Hematopoietic multipotent progenitor cell treated with erythropoietin and hydrocortisone succinate and interleukin-3 and kit ligand, for 17 days (in vitro differentiated cells): ENCODE measurements at regions not wholly inside any gene's neighbourhood (a gene's known extent, or its start where the extent isn't known, plus 50 kb on each side); places are given as distances from the start of the nearest gene placed in this dataset.

Source experiments
- DNase-seq: peaks from one replicate; pipeline ENCODE4 v3.0.0-alpha.2; 2015; ENCODE audit warnings: low spot score

DNA sequence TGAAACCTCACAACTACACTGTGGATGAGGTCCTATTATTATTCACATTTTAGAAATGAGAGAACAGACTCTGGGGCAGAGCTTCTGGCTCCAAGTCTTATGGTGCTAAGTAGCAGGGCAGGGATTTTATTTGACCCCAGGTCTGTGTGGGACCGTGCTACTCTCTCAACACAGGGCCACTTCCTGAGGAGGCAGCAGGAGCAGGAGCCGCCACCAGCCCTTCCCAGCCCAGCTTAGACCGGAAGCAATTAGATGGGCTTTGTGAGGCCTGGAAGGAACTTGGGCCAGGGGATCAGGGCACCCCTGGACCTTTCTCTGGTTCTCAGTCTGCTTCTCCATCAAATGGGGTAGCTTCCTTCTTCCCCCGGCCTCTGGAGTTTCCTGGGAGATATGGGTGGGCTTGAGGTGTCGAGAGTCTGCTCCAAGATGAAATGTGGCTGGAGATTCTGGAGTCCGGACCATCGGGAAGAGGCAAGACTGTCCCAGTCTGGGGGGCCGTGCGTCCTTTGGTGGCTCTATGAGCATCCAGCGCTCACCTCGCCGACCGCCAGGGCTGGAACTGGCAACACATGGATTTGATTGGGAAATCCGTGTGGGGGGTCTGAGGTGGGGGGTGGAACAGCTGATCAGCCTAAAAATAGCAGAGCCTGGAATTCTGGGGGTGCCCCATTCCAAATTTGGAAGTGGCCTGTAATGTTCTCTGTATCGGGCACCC is 136.8 kb downstream of the FOXD2 start:
- DNase-seq, result no peak

DNA sequence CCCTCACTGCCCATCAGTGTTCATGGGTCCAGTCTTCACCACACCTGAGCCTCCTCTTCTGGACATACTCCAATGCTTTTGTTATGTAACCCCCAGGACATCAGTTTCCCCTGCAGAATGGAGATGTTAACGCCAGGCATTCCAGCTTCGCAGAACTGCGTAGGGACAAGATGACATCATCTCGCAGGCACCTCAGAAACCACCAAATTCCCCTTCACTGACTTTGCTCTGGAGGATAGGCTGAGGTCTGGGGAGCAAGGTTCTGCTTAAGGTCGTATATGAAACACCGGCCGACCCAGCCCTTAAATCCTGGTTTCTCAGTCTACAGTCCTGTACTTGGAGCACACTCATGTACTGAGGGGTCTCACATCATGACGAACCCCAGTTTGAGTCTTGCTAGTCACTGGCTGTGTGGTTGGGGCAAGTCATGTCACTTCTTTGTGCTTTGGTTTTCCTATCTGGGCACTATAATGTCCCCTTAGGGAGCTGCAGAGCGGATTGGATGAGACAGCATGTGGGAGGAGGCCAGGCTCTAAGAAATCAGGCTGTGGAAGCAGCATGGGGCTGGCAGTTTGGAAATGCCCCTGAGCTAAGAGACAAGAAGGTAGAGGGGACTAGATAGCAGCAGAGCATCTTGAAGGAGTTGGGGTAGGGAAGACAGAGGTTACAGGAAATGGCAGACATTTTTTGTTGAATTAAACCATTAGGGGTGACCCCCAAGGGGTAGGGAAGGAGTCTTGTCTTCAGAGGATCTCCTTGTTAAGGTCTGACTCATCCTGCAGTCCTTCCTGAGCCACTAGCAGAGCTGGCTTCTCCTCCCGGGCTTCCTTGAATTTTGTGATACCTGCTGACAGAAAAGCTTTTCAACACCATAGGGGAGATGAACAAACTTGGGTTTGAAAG is 138.3 kb downstream of the FOXD2 start:
- no peak for DNase-seq

- DNase-seq, result no peak
Measured at GRCh38 chr1:47576758-47577115, 138.9 kb downstream of the FOXD2 start.

DNA sequence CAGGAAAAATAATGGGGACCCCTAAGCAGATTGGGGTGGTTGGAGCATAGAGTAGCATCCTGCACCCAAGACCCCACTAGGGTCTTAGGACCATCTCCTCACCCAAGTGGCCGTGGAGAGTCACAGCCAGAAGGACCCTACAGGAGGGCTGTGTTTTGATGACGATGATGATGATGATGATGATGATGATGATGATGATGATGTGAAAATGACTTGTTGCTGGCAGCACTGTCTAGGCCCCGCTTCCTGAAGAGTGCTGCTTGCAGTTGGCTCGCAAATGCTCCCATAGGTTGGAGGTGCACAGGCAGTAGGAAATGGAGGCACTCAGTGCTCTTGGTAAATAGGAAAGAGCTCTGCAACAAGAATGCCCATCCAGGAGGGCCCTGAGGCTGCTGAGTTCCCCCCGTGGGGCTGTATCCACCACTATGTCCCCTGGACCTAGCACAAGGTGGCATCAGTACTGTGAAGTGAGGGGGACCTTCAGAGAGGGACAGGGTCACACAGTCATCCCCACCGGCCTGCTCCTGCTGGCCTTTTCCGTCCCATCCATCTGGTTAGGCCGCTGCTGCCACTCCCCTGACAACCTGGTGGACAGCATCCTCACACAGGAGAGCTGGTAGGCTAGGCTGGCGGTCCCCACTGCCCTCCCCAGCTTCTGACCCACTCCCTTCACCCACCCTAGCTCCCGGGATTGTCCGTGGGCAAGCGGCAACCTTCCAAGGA is 139.6 kb downstream of the FOXD2 start:
- DNase-seq, result no peak

- DNase-seq, result no peak
Measured at GRCh38 chr1:47578026-47578720, 140.3 kb downstream of the FOXD2 start.

- DNase-seq, result no peak
Measured at GRCh38 chr1:47578721-47579419, 141.0 kb downstream of the FOXD2 start.

DNA sequence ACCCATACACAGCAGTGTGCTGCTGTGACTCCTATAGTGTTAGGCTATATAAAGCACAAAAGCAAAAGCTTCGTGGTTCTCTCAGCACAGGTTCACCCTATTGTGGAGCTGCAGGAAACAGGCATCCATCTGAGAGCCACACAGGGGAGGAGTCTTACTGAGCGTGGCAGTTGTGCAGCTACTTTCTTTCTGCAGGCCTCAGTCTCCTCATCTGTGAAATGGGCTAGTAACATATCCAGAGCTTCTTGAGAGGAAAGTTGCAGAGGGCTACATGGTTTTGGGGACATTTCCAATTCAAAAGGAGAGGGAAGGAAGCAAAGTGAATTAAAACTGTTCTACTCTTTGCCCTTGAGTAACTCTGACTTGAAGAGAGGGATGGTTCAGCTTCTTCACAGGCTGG is 142.0 kb downstream of the FOXD2 start:
- DNase-seq, result no peak

DNA sequence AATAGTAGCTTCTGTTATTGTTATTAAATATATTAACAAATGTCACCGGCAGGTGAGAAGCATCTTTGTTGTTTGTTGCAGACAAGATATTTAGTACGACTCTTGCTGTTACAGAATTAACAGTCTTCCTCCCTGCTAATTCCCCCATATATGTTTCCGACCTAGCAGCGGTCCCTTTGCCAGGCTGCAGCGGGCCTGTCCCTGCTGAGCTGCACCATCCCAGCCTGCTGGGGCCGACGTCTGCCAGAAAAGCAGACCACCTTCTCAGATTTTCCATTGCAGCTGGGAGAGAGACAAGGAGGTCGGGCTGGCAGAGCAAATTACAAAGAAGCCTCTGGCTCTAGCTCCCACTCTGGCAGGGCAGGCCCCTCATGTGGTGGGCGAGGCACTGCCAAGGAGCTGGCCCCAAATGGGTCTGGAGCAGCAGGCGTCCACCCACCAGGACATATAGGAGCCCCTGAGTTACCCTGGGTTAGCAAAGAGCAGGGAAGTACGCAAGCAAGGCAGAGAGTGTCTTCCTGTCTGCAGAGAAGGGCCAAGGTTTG is 142.7 kb downstream of the FOXD2 start:
- no peak for DNase-seq

GRCh38 chr1:47582891-47583608 is 145.2 kb downstream of the FOXD2 start:
- no peak for DNase-seq

DNA sequence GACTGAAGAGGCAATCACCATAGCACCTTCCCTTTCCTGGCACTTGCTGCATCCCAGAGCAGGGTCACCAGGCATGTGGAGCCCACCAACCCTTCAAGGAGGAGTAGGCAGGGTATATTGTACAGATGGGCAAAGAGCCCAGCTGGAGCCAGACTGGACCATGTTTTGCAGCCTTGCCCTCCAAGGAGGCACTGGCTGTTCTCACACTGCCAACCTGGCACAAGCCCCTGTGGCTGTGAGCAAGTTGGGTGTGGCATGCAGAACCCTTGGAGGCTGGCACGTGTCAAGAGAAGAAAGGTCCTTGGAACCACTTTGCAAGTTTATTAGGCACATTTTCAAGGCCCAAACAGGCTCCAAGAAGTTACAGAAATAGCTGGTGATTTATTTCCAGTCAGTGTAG is 146.4 kb downstream of the FOXD2 start:
- DNase-seq, result no peak

GRCh38 chr1:47585141-47585902 is 147.5 kb downstream of the FOXD2 start:
- no peak for DNase-seq

- DNase-seq, result no peak
Measured at GRCh38 chr1:47587891-47588582, 150.2 kb downstream of the FOXD2 start.

GRCh38 chr1:47590523-47591225 is 152.8 kb downstream of the FOXD2 start:
- DNase-seq, result no peak

GRCh38 chr1:47591801-47592200 is 154.0 kb downstream of the FOXD2 start:
- DNase-seq, result no peak

DNA sequence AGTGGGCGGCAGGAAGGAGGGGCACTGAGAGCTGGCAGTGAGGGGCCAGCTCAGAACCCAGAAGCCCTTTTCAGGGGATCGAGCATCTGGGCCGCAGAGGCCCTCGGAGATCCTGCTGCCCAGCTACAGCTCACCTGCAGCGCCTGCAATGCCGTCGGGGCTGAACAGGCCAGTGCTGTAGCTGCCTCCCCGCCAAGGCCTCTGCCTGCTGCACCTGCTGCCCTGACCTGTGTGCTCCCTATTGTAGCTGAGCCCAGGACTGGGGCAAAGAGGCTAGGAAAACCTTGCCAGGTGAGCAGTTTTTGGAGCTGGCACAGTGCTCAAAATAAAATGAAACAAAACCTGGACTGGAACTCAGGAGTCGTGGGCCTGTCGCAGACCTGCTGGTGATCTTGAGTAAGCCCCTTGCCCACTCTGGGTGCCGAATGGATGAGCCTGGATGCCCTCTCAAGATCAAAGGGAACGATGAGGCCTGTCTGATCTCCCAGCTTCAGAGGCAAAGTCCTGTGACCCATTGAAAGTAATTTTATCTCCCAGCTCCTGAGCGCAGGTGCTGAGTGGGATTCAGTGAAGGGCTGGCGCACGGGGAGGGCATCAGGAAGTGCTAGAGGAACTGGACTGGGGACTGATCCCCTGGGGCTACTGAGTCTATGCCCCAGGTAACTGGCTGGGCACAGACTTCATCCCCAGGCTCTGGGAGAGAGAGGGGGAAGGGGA is 154.6 kb downstream of the FOXD2 start:
- no peak for DNase-seq

DNA sequence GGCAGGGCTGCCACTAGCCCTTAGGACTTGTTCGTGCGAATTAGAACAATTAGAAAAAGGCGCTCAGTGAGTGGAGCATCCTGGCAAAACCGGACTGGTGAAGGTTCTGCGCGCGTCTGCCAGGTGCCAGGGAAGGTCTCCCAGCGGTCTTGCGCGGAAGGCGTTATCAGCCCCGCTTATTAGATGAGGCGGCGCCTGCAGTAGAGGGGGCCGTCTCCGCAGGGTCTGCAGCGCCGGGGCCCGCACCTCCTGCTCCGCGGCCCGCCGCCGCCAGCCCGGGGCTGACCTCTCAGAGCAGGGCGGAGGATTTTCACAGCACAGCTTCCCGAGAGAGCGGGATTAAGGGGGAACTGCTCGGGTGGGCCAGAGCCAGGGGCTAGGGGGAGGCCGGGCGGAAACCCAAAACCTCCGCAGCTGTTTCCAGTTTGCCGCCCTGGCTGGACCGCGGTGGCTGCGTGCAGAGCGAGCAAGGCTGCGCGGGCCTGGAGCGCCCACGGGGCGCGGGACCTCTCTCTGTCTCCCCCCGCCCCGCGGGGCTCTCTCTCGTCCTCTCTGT is 155.2 kb downstream of the FOXD2 start:
- DNase-seq, result no peak

GRCh38 chr1:47593598-47594285 is 155.9 kb downstream of the FOXD2 start:
- DNase-seq, result no peak
